Fibroblast of lung (primary cell): ENCODE measurements at regions not wholly inside any gene's neighbourhood (a gene's known extent, or its start where the extent isn't known, plus 50 kb on each side); places are given as distances from the start of the nearest gene placed in this dataset.

ENCODE experiments used
- CTCF ChIP-seq, 2 donors: IDR thresholded peaks in 1 of 2; conservative IDR thresholded peaks in 1 of 2; 1 replicate in 1 of 2; 2 replicates in 1 of 2; pipeline ENCODE4 v1.5.1; 2011 to 2012; ENCODE audit warnings: low read length in 2 of 2, control low read depth in 1 of 2, inconsistent platforms in 1 of 2, low read depth in 1 of 2, mild to moderate bottlenecking in 1 of 2
- EZH2 ChIP-seq: IDR thresholded peaks from 2 replicates; pipeline ENCODE4 v1.5.1; 2012; ENCODE audit warnings: low read length, control low read depth, mild to moderate bottlenecking; ENCODE audit errors: missing control alignments

GRCh38 chr12:84329938-84330337, 582.7 kb downstream of the SLC6A15 start:
- TF ChIP-seq CTCF (conservative IDR thresholded peaks at IDR 0.05 in 1 of 2, IDR thresholded peaks at IDR 0.05 in 1 of 2; ENCODE audit: low read depth in 1 of 2, low read length in 2 of 2) (no peak), EZH2 (no peak)
